ENCODE measurements at regions not wholly inside any gene's neighbourhood (a gene's known extent, or its start where the extent isn't known, plus 50 kb on each side); places are given as distances from the start of the nearest gene placed in this dataset.

- Histone ChIP-seq H3K27ac (ENCODE audit: low read depth, low read length) (no peak overlapping the region), H3K27me3 (ENCODE audit: control insufficient read depth, insufficient read depth, low read length) (no peaks in the 10 kb centered on the region), H3K4me3 (ENCODE audit: low read depth, low read length) (no peak overlapping the region), H3K9ac (ENCODE audit: low read depth, low read length) (no peak overlapping the region), H3K36me3 (ENCODE audit: control insufficient read depth, insufficient read depth, low read length) (no peaks in the 10 kb centered on the region), H3K4me1 (ENCODE audit: control insufficient read depth, insufficient read depth, low read length) (peaks cover 4% of the 10 kb centered on the region; the same call in 1 of the 2 replicates), H3K9me3 (ENCODE audit: control insufficient read depth, insufficient read depth, low read length) (no peaks in the 10 kb centered on the region)
These were observed 146.4 kb downstream of the ACTR3B start for GRCh38 chr7:152905949-152906348.

GRCh38 chr7:152907042-152907761 lies 147.7 kb downstream of the ACTR3B start:
- no peak overlapping the region for H3K27ac ChIP-seq (ENCODE audit: low read depth, low read length)
- no peak overlapping the region for H3K9ac ChIP-seq (ENCODE audit: low read depth, low read length)
- peaks cover 4% of the 10 kb centered on the region; the same call in 1 of the 2 replicates for H3K4me1 ChIP-seq (ENCODE audit: control insufficient read depth, insufficient read depth, low read length)
- H3K36me3 ChIP-seq (ENCODE audit: control insufficient read depth, insufficient read depth, low read length), result no peaks in the 10 kb centered on the region
- no peak overlapping the region for H3K4me3 ChIP-seq (ENCODE audit: low read depth, low read length)
- no peaks in the 10 kb centered on the region for H3K9me3 ChIP-seq (ENCODE audit: control insufficient read depth, insufficient read depth, low read length)
- H3K27me3 ChIP-seq (ENCODE audit: control insufficient read depth, insufficient read depth, low read length), result no peaks in the 10 kb centered on the region

- Histone ChIP-seq H3K9ac (ENCODE audit: low read depth, low read length) (no peak overlapping the region), H3K4me3 (ENCODE audit: low read depth, low read length) (no peak overlapping the region), H3K36me3 (ENCODE audit: control insufficient read depth, insufficient read depth, low read length) (no peaks in the 10 kb centered on the region), H3K9me3 (ENCODE audit: control insufficient read depth, insufficient read depth, low read length) (no peaks in the 10 kb centered on the region), H3K27ac (ENCODE audit: low read depth, low read length) (no peak overlapping the region), H3K4me1 (ENCODE audit: control insufficient read depth, insufficient read depth, low read length) (peaks cover 4% of the 10 kb centered on the region; the same call in 1 of the 2 replicates), H3K27me3 (ENCODE audit: control insufficient read depth, insufficient read depth, low read length) (no peaks in the 10 kb centered on the region)
These were observed 149.7 kb downstream of the ACTR3B start for GRCh38 chr7:152909280-152909679.

- Histone ChIP-seq H3K9me3 (ENCODE audit: control insufficient read depth, insufficient read depth, low read length) (no peaks in the 10 kb centered on the region), H3K4me3 (ENCODE audit: low read depth, low read length) (no peak overlapping the region), H3K4me1 (ENCODE audit: control insufficient read depth, insufficient read depth, low read length) (peaks cover 4% of the 10 kb centered on the region; the same call in 1 of the 2 replicates), H3K36me3 (ENCODE audit: control insufficient read depth, insufficient read depth, low read length) (no peaks in the 10 kb centered on the region), H3K9ac (ENCODE audit: low read depth, low read length) (no peak overlapping the region), H3K27me3 (ENCODE audit: control insufficient read depth, insufficient read depth, low read length) (no peaks in the 10 kb centered on the region), H3K27ac (ENCODE audit: low read depth, low read length) (no peak overlapping the region)
These were observed 150.4 kb downstream of the ACTR3B start for GRCh38 chr7:152909683-152910544.

GRCh38 chr7:152910545-152911225 lies 151.1 kb downstream of the ACTR3B start:
- Histone ChIP-seq H3K4me3 (ENCODE audit: low read depth, low read length) (no peak overlapping the region), H3K36me3 (ENCODE audit: control insufficient read depth, insufficient read depth, low read length) (no peaks in the 10 kb centered on the region), H3K9me3 (ENCODE audit: control insufficient read depth, insufficient read depth, low read length) (no peaks in the 10 kb centered on the region), H3K27me3 (ENCODE audit: control insufficient read depth, insufficient read depth, low read length) (no peaks in the 10 kb centered on the region), H3K27ac (ENCODE audit: low read depth, low read length) (no peak overlapping the region), H3K4me1 (ENCODE audit: control insufficient read depth, insufficient read depth, low read length) (peaks cover 4% of the 10 kb centered on the region; the same call in 1 of the 2 replicates), H3K9ac (ENCODE audit: low read depth, low read length) (no peak overlapping the region)

GRCh38 chr7:152911226-152911560 lies 151.6 kb downstream of the ACTR3B start:
- no peaks in the 10 kb centered on the region for H3K9me3 ChIP-seq (ENCODE audit: control insufficient read depth, insufficient read depth, low read length)

GRCh38 chr7:152911922-152912321 lies 152.4 kb downstream of the ACTR3B start:
- no peak overlapping the region for H3K9ac ChIP-seq (ENCODE audit: low read depth, low read length)
- H3K9me3 ChIP-seq (ENCODE audit: control insufficient read depth, insufficient read depth, low read length), result no peaks in the 10 kb centered on the region
- no peaks in the 10 kb centered on the region for H3K36me3 ChIP-seq (ENCODE audit: control insufficient read depth, insufficient read depth, low read length)
- H3K4me3 ChIP-seq (ENCODE audit: low read depth, low read length), result no peak overlapping the region
- H3K4me1 ChIP-seq (ENCODE audit: control insufficient read depth, insufficient read depth, low read length), result peaks cover 4% of the 10 kb centered on the region; the same call in 1 of the 2 replicates
- H3K27me3 ChIP-seq (ENCODE audit: control insufficient read depth, insufficient read depth, low read length), result no peaks in the 10 kb centered on the region
- no peak overlapping the region for H3K27ac ChIP-seq (ENCODE audit: low read depth, low read length)

More at GRCh38 chr7:152911226-152911560, 151.6 kb downstream of the ACTR3B start:
- Histone ChIP-seq H3K36me3 (ENCODE audit: control insufficient read depth, insufficient read depth, low read length) (no peaks in the 10 kb centered on the region), H3K4me3 (ENCODE audit: low read depth, low read length) (no peak overlapping the region), H3K4me1 (ENCODE audit: control insufficient read depth, insufficient read depth, low read length) (peaks cover 4% of the 10 kb centered on the region; the same call in 1 of the 2 replicates), H3K27me3 (ENCODE audit: control insufficient read depth, insufficient read depth, low read length) (no peaks in the 10 kb centered on the region), H3K27ac (ENCODE audit: low read depth, low read length) (no peak overlapping the region), H3K9ac (ENCODE audit: low read depth, low read length) (no peak overlapping the region)

- H3K4me1 ChIP-seq (ENCODE audit: control insufficient read depth, insufficient read depth, low read length), result peaks cover 4% of the 10 kb centered on the region; the same call in 1 of the 2 replicates
- H3K27ac ChIP-seq (ENCODE audit: low read depth, low read length), result no peak overlapping the region
- H3K27me3 ChIP-seq (ENCODE audit: control insufficient read depth, insufficient read depth, low read length), result no peaks in the 10 kb centered on the region
- no peak overlapping the region for H3K4me3 ChIP-seq (ENCODE audit: low read depth, low read length)
- H3K36me3 ChIP-seq (ENCODE audit: control insufficient read depth, insufficient read depth, low read length), result no peaks in the 10 kb centered on the region
- H3K9me3 ChIP-seq (ENCODE audit: control insufficient read depth, insufficient read depth, low read length), result no peaks in the 10 kb centered on the region
- H3K9ac ChIP-seq (ENCODE audit: low read depth, low read length), result no peak overlapping the region
These were observed 153.0 kb downstream of the ACTR3B start for GRCh38 chr7:152912511-152912910.

- no peaks in the 10 kb centered on the region for H3K36me3 ChIP-seq (ENCODE audit: control insufficient read depth, insufficient read depth, low read length)
- no peak overlapping the region for H3K9ac ChIP-seq (ENCODE audit: low read depth, low read length)
- no peak overlapping the region for H3K27ac ChIP-seq (ENCODE audit: low read depth, low read length)
- no peaks in the 10 kb centered on the region for H3K9me3 ChIP-seq (ENCODE audit: control insufficient read depth, insufficient read depth, low read length)
- no peak overlapping the region for H3K4me3 ChIP-seq (ENCODE audit: low read depth, low read length)
- H3K27me3 ChIP-seq (ENCODE audit: control insufficient read depth, insufficient read depth, low read length), result no peaks in the 10 kb centered on the region
- H3K4me1 ChIP-seq (ENCODE audit: control insufficient read depth, insufficient read depth, low read length), result peaks cover 4% of the 10 kb centered on the region; the same call in 1 of the 2 replicates
These were observed 153.9 kb downstream of the ACTR3B start for GRCh38 chr7:152913492-152913891.

GRCh38 chr7:152914014-152914844 lies 154.7 kb downstream of the ACTR3B start:
- H3K27ac ChIP-seq (ENCODE audit: low read depth, low read length), result no peak overlapping the region
- no peaks in the 10 kb centered on the region for H3K36me3 ChIP-seq (ENCODE audit: control insufficient read depth, insufficient read depth, low read length)
- H3K9ac ChIP-seq (ENCODE audit: low read depth, low read length), result no peak overlapping the region
- no peaks in the 10 kb centered on the region for H3K9me3 ChIP-seq (ENCODE audit: control insufficient read depth, insufficient read depth, low read length)
- no peak overlapping the region for H3K4me3 ChIP-seq (ENCODE audit: low read depth, low read length)
- H3K27me3 ChIP-seq (ENCODE audit: control insufficient read depth, insufficient read depth, low read length), result no peaks in the 10 kb centered on the region
- H3K4me1 ChIP-seq (ENCODE audit: control insufficient read depth, insufficient read depth, low read length), result peaks cover 4% of the 10 kb centered on the region; the same call in 1 of the 2 replicates

Data from HUES48 (cell line).